CD4-positive, alpha-beta T cell treated with Interleukin-1 beta for 1 hour (primary cell): ENCODE measurements at regions not wholly inside any gene's neighbourhood (a gene's known extent, or its start where the extent isn't known, plus 50 kb on each side); places are given as distances from the start of the nearest gene placed in this dataset.
"Not testable (repeated sequence)": the region's sequence is repeated elsewhere in the genome, so short reads cannot be mapped to it uniquely, and the experiment has no call there.

ENCODE experiments used
- DNase-seq, 2 donors: peaks; one replicate each; pipeline ENCODE4 v3.0.0-alpha.2; 2020 to 2022

GRCh38 chr12:91711925-91712324 is 433.7 kb downstream of the BTG1 start:
- DNase-seq: not testable (repeated sequence)

GRCh38 chr12:91706466-91706865 is 439.2 kb downstream of the BTG1 start:
- no peak for DNase-seq

- no peak for DNase-seq
These were observed 441.2 kb downstream of the BTG1 start for GRCh38 chr12:91704446-91704845.

DNA sequence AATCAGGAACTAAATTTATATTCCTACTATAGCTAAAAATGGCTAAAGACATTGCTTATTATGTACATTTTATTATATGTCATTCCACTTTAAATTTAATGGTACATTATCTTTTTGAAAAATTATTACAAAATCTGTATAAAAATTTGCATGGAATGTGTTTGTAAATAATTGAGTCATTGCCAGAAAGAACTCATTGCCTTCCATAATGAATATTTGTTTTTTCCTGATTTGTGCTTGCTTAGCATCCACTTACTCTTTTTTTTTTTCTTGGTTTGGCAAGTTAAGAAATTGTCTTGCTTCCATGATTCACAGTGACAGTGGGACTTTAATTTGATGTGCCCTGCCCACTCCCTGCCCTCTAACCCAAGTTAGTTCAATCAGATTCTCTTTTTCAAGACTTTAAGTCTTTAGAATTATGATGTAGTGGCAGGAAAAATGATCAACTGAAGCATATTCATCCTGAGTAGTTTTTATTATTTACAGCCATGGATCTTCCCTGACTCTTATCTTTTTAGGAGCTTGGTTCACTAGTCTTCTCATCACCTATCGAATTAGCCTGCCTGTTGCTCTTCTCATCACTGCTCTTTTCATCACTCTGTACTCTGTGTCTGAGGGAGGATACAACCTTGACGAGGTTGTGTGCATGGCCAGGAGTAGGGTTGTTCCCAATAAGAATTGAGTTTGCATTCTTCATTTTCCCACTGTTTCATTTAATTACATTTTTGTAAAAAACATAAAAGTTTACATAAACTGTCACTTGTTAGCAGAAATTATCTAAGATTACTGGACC is 442.0 kb downstream of the BTG1 start:
- DNase-seq: no peak

- no peak for DNase-seq
These were observed 442.7 kb downstream of the BTG1 start for GRCh38 chr12:91702843-91703425.

GRCh38 chr12:91695964-91696363 is 449.7 kb downstream of the BTG1 start:
- no peak for DNase-seq

- DNase-seq: not testable (repeated sequence)
These were observed 450.2 kb downstream of the BTG1 start for GRCh38 chr12:91695406-91695805.

GRCh38 chr12:91690531-91690930 is 455.1 kb downstream of the BTG1 start:
- no peak for DNase-seq

DNA sequence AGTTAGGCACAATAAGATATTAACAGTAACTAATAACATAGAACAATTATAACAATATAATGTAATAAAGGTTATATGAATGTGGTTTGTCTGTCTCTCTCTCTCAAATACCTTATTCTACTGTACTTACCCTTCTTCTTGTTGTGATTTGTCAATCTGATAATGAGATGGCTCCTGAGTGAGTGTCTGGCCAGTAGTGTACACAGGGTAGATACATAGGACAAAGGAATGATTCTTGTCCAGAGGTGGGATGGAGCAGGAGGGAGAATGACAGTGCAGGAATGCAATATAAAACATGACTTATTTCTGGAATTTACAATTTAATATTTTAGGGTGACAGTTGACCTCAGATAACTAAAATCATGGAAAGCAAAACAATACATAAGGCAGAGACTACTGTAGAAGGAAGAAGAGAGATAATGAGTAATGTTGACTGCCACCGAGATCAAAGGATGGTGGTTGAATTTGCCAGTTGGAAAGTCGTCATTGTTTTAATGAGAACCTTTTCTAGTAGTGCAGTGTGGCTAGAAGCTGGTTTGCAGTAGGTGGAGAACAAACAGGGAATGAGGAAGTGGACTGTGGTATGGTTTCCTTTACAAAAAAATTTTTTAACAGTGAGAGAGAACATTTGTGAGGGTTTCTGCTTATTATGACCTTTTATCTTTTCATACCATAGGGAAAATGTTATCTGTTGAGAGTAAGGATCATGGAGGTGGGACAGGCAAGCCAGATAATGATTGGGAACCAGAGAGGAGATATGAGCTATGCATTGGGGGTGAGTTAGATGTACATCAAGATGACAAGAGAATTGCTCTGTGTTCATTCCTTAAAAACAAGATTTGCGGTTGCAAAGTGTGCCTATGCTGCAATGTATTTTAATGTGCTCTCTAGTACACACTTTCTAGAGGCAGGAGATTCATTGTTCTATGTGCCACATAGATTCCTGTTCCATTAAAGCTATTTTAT is 458.3 kb downstream of the BTG1 start:
- peak in 1 of 2 donors; percentile 5 for DNase-seq

- DNase-seq: no peak
These were observed 459.7 kb downstream of the BTG1 start for GRCh38 chr12:91685917-91686316.

GRCh38 chr12:91681751-91682150 is 463.9 kb downstream of the BTG1 start:
- no peak for DNase-seq

- no peak for DNase-seq
These were observed 464.8 kb downstream of the BTG1 start for GRCh38 chr12:91680864-91681263.

DNA sequence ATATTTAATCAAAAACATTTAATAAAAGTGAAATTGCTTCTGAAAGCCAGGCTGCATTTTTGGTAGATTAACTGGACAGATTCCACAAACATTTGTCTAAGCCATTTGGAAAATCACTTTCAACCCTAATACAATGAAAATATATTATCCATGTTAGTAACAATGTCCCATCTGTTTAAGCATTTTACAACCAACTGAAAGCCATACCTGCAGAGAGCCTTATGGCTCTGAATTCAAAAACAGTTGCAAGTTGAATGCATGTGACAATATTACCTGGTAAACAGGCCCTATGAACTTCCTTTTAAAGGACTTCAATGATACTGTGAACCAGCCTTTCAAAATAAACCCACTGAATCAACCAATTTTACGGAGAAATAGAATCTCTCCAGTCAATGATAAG is 468.1 kb downstream of the BTG1 start:
- no peak for DNase-seq

DNA sequence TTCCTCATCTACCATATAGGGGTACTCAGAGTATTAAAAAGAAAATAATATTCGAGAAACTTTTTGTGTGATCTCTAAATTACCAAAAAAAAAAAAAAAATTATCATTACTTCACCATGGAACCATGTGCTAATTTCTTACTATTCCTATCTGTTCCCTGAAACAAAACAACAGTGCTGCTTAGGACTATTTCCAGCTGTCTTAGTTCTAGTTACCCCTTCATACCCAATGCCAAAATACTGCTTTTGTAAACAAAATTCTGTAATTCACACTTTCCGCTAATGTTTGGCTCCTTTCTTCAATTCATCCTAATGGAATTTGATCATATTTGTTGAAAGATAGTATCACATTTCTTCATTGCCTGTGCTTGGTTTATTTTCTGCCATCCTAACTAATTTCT is 470.2 kb downstream of the BTG1 start:
- no peak for DNase-seq

DNA sequence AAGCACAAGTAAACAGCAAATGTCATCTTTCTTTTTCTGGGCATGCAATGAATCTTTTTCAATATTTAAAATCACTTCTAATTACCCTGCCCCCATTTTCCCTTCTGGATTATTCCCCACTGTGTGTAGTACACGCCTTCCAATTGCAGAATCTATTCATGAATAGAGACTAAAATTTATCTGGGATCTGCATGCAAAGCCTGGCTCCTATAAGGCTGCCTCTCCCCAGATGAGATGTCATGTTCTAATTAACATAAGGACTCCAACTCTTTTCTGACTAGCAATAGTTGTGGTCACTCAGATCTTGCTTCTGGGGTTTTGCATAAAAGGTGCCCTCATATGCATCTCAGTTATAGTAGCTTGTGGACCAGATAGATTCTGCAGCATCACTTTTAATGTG is 473.5 kb downstream of the BTG1 start:
- no peak for DNase-seq

DNA sequence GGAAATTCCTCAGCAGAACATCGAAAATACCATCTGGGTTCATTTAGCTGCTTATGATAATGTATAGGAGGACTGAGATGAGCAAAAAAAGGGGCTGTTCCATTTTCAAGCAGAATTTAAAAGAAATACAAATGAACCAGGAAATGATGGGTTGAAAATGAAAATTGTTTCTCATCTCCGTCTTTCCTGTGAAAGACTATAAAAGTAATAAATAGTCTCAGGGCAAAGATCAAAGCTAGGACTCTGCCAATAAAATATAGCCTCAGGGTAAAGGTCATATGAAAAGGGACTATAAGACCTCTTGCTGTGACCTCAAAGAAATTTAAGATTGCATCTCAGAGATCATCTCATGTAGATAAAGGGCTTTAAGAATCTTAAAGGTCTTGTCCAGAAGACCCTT is 478.0 kb downstream of the BTG1 start:
- DNase-seq: no peak

- DNase-seq: no peak
These were observed 481.1 kb upstream of the DCN start for GRCh38 chr12:91663744-91664143.

- DNase-seq: no peak
These were observed 480.7 kb upstream of the DCN start for GRCh38 chr12:91663310-91663709.

GRCh38 chr12:91662021-91662420 is 479.4 kb upstream of the DCN start:
- no peak for DNase-seq

GRCh38 chr12:91657032-91657431 is 474.4 kb upstream of the DCN start:
- DNase-seq: no peak

- DNase-seq: no peak
These were observed 473.3 kb upstream of the DCN start for GRCh38 chr12:91655966-91656365.

- DNase-seq: no peak
These were observed 471.5 kb upstream of the DCN start for GRCh38 chr12:91654087-91654486.

GRCh38 chr12:91651728-91652127 is 469.1 kb upstream of the DCN start:
- DNase-seq: no peak

DNA sequence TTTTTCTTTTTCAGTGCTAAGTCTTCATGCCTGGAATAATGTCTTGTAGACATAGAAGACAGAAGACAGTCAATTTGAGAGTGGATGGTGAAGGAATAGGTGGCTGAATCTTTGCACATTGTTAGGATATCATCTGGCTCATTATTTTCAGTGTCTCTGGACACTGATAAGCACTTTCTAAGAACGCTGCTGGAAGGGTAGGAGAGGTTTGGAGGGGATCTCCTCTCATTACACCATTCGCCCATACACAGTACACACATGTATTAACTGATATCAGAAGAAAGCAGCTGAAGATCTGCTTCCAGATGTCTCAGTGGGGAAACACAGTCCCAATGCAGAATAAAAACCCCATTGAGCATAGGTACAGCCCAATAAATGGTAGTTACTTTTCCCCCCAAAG is 461.1 kb upstream of the DCN start:
- no peak for DNase-seq
